Stimulated activated CD4-positive, alpha-beta T cell treated with anti-CD3 and anti-CD28 coated beads, Interleukin-4, amount 100 ng/mL, for 4 hours (primary cell): ENCODE measurements at regions not wholly inside any gene's neighbourhood (a gene's known extent, or its start where the extent isn't known, plus 50 kb on each side); places are given as distances from the start of the nearest gene placed in this dataset.
A peak's percentile ranks its signal among the peaks of the same experiment; 100 is the strongest.
"Not testable (repeated sequence)": the region's sequence is repeated elsewhere in the genome, so short reads cannot be mapped to it uniquely, and the experiment has no call there.

Source experiments
- DNase-seq, 2 experiments: peaks; one replicate each; pipeline ENCODE4 v3.0.0-alpha.2; 2020

DNA sequence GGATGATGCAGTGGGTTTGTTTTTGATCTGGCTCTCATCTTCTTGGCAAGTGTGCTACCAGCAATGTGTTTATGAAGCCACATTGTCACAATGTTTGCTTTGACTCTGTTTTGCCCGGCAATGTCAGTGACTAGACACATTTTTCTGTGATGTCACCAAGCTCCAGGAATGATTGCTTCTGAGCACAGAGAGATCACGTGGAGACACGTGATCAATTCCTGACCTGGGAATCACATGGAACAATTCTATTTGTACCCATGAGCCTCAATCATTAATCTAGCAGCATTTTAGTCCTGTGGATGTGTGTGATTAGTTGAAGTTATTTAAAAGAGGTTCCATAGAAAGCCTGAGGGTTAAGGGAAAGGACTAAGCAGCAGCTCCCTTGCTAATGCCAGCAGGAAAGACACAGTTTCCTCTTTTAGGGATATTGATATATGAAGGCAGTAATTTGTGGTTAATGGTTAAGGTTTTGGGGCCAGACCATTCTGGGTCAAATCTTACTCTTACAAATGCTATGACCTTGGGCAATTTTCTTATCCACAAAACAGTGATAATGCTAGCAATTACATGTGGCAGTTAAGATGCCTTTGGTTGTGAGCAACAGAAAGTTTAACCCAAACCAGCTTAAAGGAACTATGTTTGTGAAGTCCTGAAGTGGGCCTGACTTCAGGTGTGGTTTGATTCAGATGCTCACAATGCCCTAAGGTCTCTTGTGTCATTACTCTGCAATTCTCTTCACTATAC lies 59.0 kb downstream of the FASLG start:
- DNase-seq = no peak

DNA sequence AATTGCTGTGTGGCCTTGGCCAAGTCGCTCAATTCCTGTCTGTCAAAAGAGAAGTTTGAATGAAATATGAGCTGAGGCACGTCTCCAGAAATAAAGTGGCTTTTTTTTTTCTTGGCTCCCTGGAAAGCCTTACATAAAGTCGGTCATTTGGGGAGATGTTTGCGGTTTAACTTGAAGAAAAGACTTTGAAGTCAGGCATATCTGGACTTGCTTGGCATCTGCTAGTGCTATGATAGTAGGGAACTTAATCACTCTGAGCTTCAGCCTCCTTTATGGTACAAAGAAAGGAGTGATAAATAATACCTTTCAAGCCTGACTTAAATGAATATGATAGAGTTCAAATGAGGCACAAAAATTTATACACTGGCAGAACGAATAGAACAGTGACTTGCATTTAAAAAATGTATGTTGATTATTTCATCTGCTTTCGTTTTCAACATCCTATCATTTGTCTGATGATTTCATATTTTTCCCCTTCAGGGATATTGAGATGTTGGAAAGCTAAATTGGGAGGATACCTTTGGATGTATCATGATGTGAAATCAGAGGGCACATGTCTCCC lies 60.2 kb downstream of the FASLG start:
- DNase-seq = no peak

DNA sequence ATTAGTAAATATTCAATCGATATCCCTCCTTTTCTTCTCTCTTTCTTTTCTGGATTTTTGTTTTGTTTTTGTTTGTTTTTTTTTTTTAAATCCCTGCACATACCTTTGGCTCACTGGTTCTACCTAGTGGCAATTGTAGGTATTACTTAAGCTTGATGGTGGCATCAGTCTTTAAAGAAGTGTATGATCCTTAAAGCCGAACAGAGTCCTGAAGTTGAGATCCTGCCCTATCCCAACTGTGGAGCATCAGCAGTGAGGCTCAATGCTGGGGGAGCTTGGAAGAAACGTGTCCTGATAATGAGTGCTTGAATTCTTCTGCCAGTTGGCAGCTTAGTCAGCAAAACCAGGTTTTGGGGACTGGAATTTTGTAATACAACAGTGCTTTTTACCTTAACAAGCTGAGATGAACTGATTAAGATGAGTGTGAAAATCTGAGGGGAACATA lies 60.8 kb downstream of the FASLG start:
- DNase-seq = no peak

GRCh38 chr1:172720339-172720738 lies 61.4 kb downstream of the FASLG start:
- no peak for DNase-seq

DNA sequence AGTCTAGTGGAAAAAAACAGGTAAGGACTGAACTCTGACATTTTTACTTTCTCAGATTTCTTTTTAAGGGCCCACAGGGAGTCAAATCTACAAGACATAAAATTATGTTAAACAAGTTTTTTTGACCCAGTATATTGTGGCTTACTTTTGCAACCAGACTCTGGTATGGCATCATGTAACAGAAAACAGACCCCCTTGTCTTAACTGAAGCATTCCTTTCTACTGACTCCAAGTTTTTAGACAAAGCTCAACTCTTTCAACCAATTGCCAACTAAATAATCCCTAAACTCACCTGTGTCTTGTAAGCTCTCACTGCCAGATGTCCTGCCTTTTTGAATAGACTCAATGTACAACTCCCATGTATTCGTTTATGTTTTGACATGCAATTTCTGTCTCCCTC lies 64.3 kb downstream of the FASLG start:
- DNase-seq = no peak

- no peak for DNase-seq
Observed at GRCh38 chr1:172724232-172724631, 65.3 kb downstream of the FASLG start.

DNA sequence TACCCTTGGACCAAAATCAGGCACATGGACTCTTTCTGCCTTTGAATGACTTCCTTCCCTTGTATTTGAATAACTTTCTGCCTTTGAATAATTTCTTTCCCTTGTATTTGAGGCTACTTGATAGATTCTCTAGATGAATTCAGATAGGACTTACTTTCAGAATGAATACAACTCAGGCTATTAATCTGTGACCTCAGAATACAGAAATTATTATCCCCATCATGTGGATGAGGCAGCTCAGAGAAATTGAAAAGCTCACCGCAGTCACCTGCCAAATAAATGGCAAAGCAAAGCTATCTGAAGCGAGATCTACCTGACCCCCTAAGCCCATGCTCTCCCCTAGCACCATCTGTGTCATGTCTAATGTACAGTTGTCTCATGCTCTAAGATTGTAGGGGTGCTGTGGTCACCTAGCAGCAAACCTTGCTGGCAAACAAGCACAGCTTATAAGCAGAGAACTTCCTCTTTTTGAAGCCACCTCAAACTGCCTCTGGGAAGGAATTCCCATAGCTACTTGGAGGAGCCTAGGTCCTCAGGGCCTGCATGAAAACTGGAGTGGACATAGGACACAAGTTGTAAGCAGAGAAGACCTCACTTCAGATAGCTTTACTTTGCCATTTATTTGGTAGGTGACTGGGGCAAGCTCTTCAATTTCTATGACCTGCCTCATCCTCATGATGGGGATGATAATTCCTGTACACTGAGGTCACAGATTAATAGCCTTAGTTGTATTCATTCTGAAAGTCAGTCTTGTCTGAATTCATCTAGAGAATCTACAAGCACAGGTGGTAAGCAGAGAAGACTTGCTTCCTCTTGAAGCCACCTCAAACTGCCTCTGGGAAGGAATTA lies 66.1 kb downstream of the FASLG start:
- DNase-seq = no peak

DNA sequence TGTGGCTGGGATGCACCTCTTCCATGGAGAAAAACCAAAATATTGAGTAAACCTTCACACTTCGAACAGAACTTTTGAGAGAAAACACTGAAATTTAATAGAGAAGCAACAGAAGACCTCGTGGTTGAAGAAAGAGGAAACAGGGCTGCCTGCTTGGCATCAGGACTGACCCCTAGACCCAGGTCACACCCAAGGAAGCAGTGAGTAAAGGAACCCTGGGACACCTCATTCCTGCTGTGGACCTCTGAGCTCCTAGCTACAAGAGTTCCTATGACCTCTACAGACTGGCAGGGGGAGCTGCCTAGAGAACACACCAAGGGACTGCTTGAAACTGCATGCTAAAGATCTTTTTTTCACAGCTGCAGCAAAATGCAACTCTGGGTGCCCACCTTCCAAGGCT lies 67.8 kb downstream of the FASLG start:
- DNase-seq = no peak

GRCh38 chr1:172727275-172727857 lies 68.5 kb downstream of the FASLG start:
- DNase-seq = no peak

GRCh38 chr1:172727956-172728603 lies 69.2 kb downstream of the FASLG start:
- DNase-seq = peak; percentile 20 to 49

- not testable (repeated sequence) for DNase-seq
Observed at GRCh38 chr1:172728705-172729104, 69.8 kb downstream of the FASLG start.

GRCh38 chr1:172732427-172732826 lies 73.5 kb downstream of the FASLG start:
- no peak for DNase-seq

DNA sequence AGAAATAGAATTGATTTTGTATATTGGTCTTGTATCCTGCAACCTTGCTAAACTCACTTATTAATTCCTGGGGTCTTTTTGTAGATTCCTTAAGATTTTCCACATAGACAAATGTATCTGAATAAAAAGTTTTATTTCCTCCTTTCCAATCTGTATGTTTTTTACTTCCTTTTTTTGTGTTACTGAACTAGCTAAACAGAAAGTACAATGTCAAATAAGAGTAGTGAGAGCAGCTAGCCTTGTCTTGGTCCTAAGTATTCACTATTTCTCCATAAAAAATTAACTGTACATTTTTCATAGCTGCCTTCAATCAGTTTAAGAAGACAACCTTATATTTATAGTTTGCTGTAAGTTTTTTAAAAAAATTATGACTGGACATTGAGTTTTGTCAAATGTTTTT lies 74.9 kb downstream of the FASLG start:
- no peak for DNase-seq

DNA sequence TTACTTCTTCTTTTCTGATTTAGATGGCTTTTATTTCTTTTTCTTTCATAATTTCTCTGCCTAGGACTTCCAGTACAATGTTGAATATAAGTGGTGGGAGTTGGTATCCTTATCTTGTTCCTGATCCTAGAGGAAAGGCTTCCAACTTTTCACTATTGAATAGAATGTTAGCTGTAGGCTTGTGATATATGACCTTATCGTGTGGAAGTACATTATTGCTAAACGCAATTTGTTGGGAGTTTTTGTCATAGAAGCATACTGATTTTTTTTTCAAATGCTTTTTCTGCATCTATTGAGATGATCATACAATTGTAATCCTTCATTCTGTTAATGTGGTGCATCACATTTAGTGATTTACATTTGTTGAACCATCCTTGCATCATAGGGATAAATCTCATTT lies 79.5 kb downstream of the FASLG start:
- DNase-seq = no peak

DNA sequence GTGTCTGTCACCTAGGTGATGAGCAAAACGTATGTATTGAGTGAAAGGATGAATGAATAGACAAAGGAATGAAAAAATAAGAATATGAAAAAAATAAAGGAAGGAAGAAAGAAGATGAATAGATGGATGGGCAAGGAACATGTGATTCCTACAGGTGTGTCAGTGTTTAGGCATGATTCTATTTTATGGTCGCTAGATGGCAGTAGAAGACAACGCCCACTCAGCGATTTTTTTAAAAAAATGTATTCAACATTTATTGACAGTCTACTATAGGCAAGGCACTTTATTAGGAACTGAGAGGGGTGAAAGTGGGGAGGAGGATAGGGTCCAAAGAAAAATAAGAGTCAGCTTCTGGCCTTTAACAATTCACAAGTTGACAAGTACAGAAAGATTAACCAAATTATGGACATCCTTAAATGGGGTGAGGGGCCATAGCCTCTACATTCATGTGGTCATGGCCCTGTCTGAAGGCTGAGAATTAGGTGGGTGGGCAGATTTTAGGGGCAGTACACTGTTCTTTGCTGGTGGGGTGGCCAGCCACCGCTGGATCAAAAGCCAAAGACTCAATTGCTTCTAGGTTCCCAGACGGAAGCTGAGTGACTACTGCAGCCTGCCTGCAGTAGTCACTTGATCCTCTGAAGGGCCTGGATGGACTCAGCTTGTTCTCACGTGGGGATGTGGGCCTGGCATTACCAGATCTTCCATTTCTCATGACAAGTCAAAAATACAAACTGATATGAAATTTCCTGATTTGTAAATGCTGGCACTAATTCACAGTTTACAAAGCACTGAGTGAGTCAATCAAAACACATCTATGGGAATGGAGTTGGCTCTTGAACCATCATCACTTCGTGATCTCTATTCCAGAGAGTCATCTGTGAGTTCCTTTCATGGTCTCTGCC lies 83.9 kb downstream of the FASLG start:
- no peak for DNase-seq

DNA sequence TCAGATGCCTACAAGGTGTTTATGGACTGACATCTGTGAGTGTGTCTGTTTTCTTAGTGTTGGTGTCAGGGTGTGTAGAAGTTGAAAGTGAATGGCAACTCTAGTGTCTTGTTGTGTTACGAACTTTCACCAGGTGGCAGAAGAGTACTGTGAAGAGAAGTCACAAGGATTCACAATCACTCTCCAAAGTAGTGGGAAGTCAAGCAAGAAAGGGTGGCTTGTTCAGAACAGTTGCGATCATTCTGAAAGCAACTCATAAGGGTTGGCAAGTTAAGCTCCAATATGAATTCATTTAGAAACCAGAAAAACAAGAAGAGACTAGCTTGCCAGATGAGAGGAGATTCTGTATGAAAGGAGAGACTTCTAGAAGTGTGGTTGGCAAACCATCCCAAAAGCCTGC lies 86.1 kb downstream of the FASLG start:
- peak in 1 of 2 experiments; percentile 34 for DNase-seq

DNA sequence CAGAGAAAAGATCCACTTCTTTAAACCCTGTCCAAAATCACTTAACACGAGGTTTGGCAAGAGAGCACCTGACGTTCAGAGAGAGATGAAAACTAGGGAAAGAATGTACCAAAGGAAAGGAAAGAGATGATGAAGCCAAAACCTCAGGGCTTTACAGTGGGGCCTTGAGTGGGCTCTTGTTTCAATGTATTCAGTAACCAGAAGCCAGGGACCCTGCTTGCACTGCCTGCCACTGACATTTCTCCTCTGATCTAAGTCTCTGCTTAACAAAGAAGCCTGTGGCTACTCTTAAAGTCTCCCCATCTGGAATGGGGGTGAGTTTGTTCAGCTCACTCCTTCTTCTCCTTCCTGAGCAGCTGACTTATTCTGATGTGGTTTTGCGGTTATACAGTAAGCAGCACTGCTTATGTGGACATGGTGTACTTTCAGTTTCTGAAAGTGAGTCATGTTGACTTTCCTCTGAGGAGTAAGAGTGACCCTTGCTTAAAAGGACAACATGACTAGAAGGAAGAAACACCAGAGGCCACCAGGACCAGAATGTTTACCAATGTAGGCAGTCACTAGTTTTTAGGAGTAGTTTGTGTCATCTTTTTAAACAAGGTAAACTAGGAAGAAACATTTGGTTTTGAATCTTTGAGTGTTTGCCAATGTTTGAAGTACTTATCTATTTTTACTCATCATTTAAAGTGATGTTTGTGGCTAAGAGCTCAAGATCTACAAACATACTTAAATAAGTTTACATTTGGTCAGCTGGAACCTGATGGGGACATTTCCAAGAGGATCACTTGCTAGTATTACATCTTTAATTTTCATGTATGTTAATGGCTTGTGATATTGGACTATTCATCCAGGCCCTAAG lies 87.4 kb downstream of the FASLG start:
- DNase-seq = peak in 1 of 2 experiments; percentile 27

DNA sequence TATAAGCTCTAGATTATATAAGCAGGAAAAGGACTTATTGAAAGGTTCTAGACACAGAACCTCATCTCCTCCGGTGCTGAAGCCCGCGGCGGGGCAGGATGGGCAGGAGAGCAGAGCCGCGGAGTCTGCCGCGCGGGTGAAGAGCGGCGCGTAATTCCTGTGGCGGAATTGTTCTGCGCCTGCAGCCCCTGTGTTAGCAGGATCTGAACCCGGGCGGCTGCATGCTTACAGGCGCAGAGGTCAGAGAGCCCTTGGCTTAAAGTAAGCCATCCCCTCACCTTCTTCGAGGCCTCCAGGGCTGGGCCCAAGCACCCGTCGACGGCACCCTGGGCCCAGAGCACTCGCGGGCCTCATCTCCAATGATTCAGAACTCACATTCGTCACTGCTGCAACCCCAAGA lies 89.3 kb downstream of the FASLG start:
- no peak for DNase-seq

GRCh38 chr1:172751683-172752082 lies 92.8 kb downstream of the FASLG start:
- DNase-seq = no peak

DNA sequence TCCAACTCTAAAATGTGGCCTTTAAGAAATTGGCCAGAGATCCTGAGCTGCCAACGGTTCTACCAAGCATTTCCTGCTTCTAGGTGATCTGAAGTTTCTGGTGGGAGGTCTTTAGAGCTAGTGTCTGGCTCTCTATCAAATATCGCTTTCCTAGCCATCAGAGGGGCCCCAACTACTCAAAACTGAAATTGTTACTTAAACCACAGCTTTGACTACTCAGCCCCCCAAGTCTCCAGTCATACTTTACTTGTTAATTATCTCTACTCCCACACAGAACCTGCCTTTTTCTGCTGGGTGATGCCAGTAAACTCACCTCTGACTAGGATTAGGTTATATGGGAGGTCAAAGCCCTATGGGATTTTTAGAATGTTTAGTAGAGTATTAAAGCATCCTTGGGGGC lies 95.1 kb downstream of the FASLG start:
- DNase-seq = no peak

GRCh38 chr1:172754609-172755008 lies 95.7 kb downstream of the FASLG start:
- no peak for DNase-seq
